ENCODE measurements at regions not wholly inside any gene's neighbourhood (a gene's known extent, or its start where the extent isn't known, plus 50 kb on each side); places are given as distances from the start of the nearest gene placed in this dataset.

GRCh38 chr16:86378128-86378527 is 132.2 kb upstream of the FOXF1 start:
- ATAC-seq (ENCODE audit: low read depth) (no peak), DNase-seq (ENCODE audit: low spot score in 2 of 2) (no peak)
- Mint-ChIP-seq H3K27ac (no peak overlapping the region), H3K36me3 (no peaks in the 10 kb centered on the region), H3K4me1 (no peaks in the 10 kb centered on the region), H3K9me3 (peaks cover 12% of the 10 kb centered on the region), H3K27me3 (peaks cover 5% of the 10 kb centered on the region), H3K4me3 (no peak overlapping the region)

- no peak for DNase-seq (ENCODE audit: low spot score in 2 of 2)
- ATAC-seq (ENCODE audit: low read depth): no peak
- Mint-ChIP-seq H3K9me3 (peaks cover 12% of the 10 kb centered on the region), H3K4me3 (no peak overlapping the region), H3K27me3 (peaks cover 11% of the 10 kb centered on the region), H3K36me3 (no peaks in the 10 kb centered on the region), H3K4me1 (no peaks in the 10 kb centered on the region), H3K27ac (no peak overlapping the region)
Observed at GRCh38 chr16:86378831-86379504, 131.4 kb upstream of the FOXF1 start.

- Mint-ChIP-seq H3K27me3 (peaks cover 12% of the 10 kb centered on the region), H3K9me3 (peaks cover 10% of the 10 kb centered on the region), H3K4me3 (no peak overlapping the region), H3K36me3 (no peaks in the 10 kb centered on the region), H3K27ac (no peak overlapping the region), H3K4me1 (no peaks in the 10 kb centered on the region)
- ATAC-seq (ENCODE audit: low read depth) (no peak), DNase-seq (ENCODE audit: low spot score in 2 of 2) (no peak)
Observed at GRCh38 chr16:86379505-86379846, 130.9 kb upstream of the FOXF1 start.

- DNase-seq (ENCODE audit: low spot score in 2 of 2): no peak
- Mint-ChIP-seq H3K4me3 (no peak overlapping the region), H3K27me3 (peaks cover 12% of the 10 kb centered on the region), H3K36me3 (no peaks in the 10 kb centered on the region), H3K9me3 (peaks cover 7% of the 10 kb centered on the region), H3K4me1 (no peaks in the 10 kb centered on the region), H3K27ac (no peak overlapping the region)
- no peak for ATAC-seq (ENCODE audit: low read depth)
Observed at GRCh38 chr16:86380030-86380429, 130.3 kb upstream of the FOXF1 start.

- Mint-ChIP-seq H3K4me3 (no peak overlapping the region), H3K9me3 (peaks cover 3% of the 10 kb centered on the region), H3K27me3 (peaks cover 15% of the 10 kb centered on the region), H3K4me1 (no peaks in the 10 kb centered on the region), H3K36me3 (no peaks in the 10 kb centered on the region), H3K27ac (no peak overlapping the region)
- ATAC-seq (ENCODE audit: low read depth): no peak
- no peak for DNase-seq (ENCODE audit: low spot score in 2 of 2)
Observed at GRCh38 chr16:86381491-86381890, 128.8 kb upstream of the FOXF1 start.

GRCh38 chr16:86382067-86382773 is 128.1 kb upstream of the FOXF1 start:
- Mint-ChIP-seq H3K27me3 (peaks cover 15% of the 10 kb centered on the region), H3K27ac (no peak overlapping the region), H3K36me3 (no peaks in the 10 kb centered on the region), H3K4me3 (no peak overlapping the region), H3K4me1 (no peaks in the 10 kb centered on the region), H3K9me3 (no peaks in the 10 kb centered on the region)
- DNase-seq (ENCODE audit: low spot score in 2 of 2) (no peak), ATAC-seq (ENCODE audit: low read depth) (no peak)

GRCh38 chr16:86382774-86383407 is 127.4 kb upstream of the FOXF1 start:
- H3K36me3 Mint-ChIP-seq: no peaks in the 10 kb centered on the region

GRCh38 chr16:86383488-86384262 is 126.7 kb upstream of the FOXF1 start:
- Mint-ChIP-seq H3K4me3 (no peak overlapping the region), H3K36me3 (no peaks in the 10 kb centered on the region), H3K27ac (no peak overlapping the region), H3K27me3 (peaks cover 20% of the 10 kb centered on the region), H3K4me1 (no peaks in the 10 kb centered on the region), H3K9me3 (no peaks in the 10 kb centered on the region)
- ATAC-seq (ENCODE audit: low read depth) (no peak), DNase-seq (ENCODE audit: low spot score in 2 of 2) (no peak)

More at GRCh38 chr16:86382774-86383407, 127.4 kb upstream of the FOXF1 start:
- Mint-ChIP-seq H3K27ac (no peak overlapping the region), H3K27me3 (peaks cover 18% of the 10 kb centered on the region), H3K9me3 (no peaks in the 10 kb centered on the region), H3K4me1 (no peaks in the 10 kb centered on the region), H3K4me3 (no peak overlapping the region)
- no peak for ATAC-seq (ENCODE audit: low read depth)
- DNase-seq (ENCODE audit: low spot score in 2 of 2): no peak

- H3K4me1 Mint-ChIP-seq: no peaks in the 10 kb centered on the region
- ATAC-seq (ENCODE audit: low read depth) (no peak), DNase-seq (ENCODE audit: low spot score in 2 of 2) (no peak)
- no peak overlapping the region for H3K4me3 Mint-ChIP-seq
- peaks cover 22% of the 10 kb centered on the region for H3K27me3 Mint-ChIP-seq
- no peaks in the 10 kb centered on the region for H3K36me3 Mint-ChIP-seq
- H3K27ac Mint-ChIP-seq: no peak overlapping the region
- H3K9me3 Mint-ChIP-seq: no peaks in the 10 kb centered on the region
Observed at GRCh38 chr16:86384263-86384649, 126.1 kb upstream of the FOXF1 start.

GRCh38 chr16:86384980-86385379 is 125.3 kb upstream of the FOXF1 start:
- DNase-seq (ENCODE audit: low spot score in 2 of 2) (no peak), ATAC-seq (ENCODE audit: low read depth) (no peak)
- H3K27ac Mint-ChIP-seq: no peak overlapping the region
- no peaks in the 10 kb centered on the region for H3K36me3 Mint-ChIP-seq
- no peak overlapping the region for H3K4me3 Mint-ChIP-seq
- H3K9me3 Mint-ChIP-seq: no peaks in the 10 kb centered on the region
- H3K4me1 Mint-ChIP-seq: no peaks in the 10 kb centered on the region
- H3K27me3 Mint-ChIP-seq: peaks cover 22% of the 10 kb centered on the region

GRCh38 chr16:86387468-86388440 is 122.6 kb upstream of the FOXF1 start:
- H3K4me3 Mint-ChIP-seq: no peak overlapping the region
- H3K27ac Mint-ChIP-seq: no peak overlapping the region
- H3K27me3 Mint-ChIP-seq: peaks cover 20% of the 10 kb centered on the region
- no peaks in the 10 kb centered on the region for H3K4me1 Mint-ChIP-seq
- no peak for ATAC-seq (ENCODE audit: low read depth)
- DNase-seq (ENCODE audit: low spot score in 2 of 2): no peak
- no peaks in the 10 kb centered on the region for H3K9me3 Mint-ChIP-seq
- no peaks in the 10 kb centered on the region for H3K36me3 Mint-ChIP-seq

GRCh38 chr16:86388976-86389375 is 121.4 kb upstream of the FOXF1 start:
- no peaks in the 10 kb centered on the region for H3K9me3 Mint-ChIP-seq
- H3K4me3 Mint-ChIP-seq: no peak overlapping the region
- H3K27me3 Mint-ChIP-seq: peaks cover 14% of the 10 kb centered on the region
- H3K27ac Mint-ChIP-seq: no peak overlapping the region
- DNase-seq (ENCODE audit: low spot score in 2 of 2) (no peak), ATAC-seq (ENCODE audit: low read depth) (no peak)
- no peaks in the 10 kb centered on the region for H3K36me3 Mint-ChIP-seq
- no peaks in the 10 kb centered on the region for H3K4me1 Mint-ChIP-seq

GRCh38 chr16:86389566-86390328 is 120.6 kb upstream of the FOXF1 start:
- Mint-ChIP-seq H3K4me3 (no peak overlapping the region), H3K4me1 (no peaks in the 10 kb centered on the region), H3K27me3 (peaks cover 12% of the 10 kb centered on the region), H3K36me3 (no peaks in the 10 kb centered on the region), H3K9me3 (no peaks in the 10 kb centered on the region), H3K27ac (no peak overlapping the region)
- ATAC-seq (ENCODE audit: low read depth) (no peak), DNase-seq (ENCODE audit: low spot score in 2 of 2) (no peak)

Measured in memory B cell (primary cell).